KBM-7 (cell line): ENCODE measurements at regions not wholly inside any gene's neighbourhood (a gene's known extent, or its start where the extent isn't known, plus 50 kb on each side); places are given as distances from the start of the nearest gene placed in this dataset.
A peak's percentile ranks its signal among the peaks of the same experiment; 100 is the strongest.

ENCODE experiments used
- DNase-seq: peaks from one replicate; pipeline ENCODE4 v3.0.0-alpha.2; 2015
- in situ Hi-C: fragments of 300-500 bp; cut with MboI; formaldehyde crosslinking; loops from 2 replicates; pipeline ENCODE4 v1.14.3; 2020; ENCODE audit warnings: low sequenced_read_pairs, low pct_unique_long_range_greater_than_20kb, mixed read lengths

DNA sequence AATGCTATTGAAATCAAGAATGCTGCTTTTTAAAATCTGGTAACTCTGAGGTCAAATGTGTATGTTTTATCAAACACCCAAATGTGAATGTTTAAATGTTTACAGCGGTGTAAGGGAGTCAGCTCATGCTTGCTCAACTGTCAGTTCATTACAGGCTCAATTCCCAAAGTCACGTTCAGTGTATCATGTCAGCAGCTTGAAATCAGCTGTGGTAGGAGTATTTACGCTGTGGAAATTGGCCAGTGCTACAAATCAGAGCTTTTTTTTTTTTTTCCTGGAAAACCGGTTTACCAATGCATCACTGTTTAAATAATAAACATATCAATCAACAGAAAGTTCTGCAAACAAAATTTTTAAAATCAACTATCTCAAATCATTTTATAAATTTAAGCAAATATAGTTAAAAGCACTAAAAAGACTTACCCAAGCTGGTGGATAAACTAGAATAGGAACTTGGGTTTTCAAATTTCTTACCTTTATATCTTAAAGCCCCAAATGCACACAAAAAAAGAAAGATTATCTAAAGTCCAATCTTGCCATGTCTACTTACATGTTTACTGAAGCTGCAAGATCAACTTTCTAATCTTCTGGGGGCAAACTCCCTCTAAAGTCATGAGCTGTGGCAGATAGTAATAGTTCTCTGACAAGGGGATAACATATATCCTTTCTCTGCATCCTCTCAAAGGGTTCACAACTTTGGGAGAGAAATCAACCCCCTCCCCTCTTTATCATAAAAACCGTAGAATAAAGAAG lies 57.6 kb upstream of the GRAMD2B start:
- in situ Hi-C loops, result no loop called here
- no peak for DNase-seq

DNA sequence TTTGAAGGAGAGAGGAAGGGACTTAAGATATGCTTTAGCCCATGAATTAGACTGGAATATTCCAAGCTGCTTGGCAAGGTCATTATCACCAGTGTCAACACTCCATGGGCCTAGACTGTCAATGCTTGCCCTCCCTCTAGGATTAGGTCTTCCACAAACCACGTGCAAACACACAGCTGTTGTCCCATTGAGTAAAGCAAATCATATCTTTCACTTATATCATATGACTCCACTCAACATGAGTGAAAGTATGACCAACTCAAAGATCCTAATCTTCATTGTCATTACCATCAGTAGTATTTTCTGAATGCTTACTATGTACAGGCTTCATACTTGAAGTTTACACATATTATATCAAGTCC lies 57.0 kb upstream of the GRAMD2B start:
- no peak for DNase-seq
- in situ Hi-C loops, result no loop called here

GRCh38 chr5:126368239-126368812 lies 54.9 kb upstream of the GRAMD2B start:
- no peak for DNase-seq
- in situ Hi-C loops, result no loop called here

GRCh38 chr5:126369083-126369482 lies 54.1 kb upstream of the GRAMD2B start:
- DNase-seq, result no peak
- in situ Hi-C loops, result no loop called here

- no peak for DNase-seq
- in situ Hi-C loops, result no loop called here
Observed at GRCh38 chr5:126369995-126370731, 53.0 kb upstream of the GRAMD2B start.

DNA sequence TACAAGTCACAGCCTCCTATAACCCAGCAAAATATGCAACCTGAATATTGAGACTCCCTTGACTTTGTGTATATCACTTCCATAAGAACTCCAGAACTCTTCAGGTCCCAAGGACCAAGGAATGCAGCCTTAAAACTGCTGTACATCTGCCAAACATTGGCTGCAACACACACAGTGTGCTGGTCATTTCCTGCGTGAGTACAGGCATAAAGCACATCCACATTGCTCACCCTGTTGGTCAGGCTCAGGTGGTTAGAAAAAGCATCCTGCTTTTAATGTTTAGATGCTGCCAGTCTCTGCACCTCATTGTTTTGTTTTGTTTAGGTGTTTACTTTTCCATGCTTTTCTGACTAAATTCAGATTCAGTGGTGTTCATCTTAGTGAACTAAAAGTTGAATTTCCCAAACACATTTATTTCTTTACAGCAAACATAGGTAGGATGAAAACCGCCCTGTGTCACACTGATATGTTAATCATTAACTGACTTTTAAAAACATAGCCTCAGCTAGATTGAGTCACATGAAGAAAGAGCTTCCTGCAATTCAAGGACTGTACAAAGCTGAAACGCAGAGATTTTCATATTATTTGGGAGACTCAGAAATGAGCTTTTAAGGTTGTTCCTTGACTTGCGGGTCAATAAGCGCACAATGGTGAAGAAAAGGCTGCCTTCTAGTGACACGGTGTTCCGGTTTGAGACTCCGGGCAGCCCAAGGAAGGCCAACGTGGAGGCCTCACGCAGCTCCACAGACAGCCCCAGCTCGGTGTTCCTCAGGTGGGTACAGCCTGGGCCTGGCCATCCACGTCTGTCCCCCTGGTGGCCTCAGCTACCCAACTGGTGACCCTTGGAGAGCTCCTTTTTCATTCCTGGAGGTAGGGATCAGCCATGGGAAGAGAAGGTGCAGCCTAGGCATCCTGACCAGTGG lies 52.2 kb upstream of the GRAMD2B start:
- in situ Hi-C loops, result no loop called here
- no peak for DNase-seq

DNA sequence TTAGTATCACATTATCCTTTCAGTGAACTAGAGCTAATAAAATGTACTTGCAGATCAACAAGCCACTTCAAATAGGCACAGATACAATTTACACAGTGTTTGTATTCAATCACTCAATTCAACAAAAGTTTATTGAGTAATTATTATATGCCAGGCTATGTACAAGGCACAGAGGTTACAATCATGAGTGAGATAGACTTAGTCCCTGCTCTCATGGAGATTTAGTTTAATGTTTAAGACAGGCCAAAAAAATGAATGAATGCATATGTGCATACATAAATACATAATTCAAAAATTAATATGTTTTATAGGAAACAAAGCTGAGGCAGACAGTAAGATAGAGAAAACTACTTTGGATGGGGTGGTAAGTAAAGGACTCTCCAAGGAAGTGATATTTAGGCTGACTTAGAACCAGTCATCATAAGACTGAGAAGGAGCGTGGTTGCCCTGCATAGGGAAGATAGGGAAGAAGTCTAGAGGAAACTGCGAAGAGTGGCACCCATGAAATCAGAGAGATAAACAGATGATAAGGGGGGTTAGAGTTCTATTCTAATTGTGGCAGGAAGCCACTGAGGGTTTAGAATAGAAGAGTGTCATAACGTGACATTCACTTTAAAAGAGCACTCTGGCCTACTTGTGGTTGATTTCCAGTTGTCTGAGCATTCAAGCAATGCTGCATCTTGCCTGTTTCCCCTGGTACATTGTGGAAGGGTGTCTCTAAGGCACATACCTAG lies 49.7 kb upstream of the GRAMD2B start:
- DNase-seq, result peak; percentile 3
- in situ Hi-C loops, result no loop called here
